ENCODE measurements at regions not wholly inside any gene's neighbourhood (a gene's known extent, or its start where the extent isn't known, plus 50 kb on each side); places are given as distances from the start of the nearest gene placed in this dataset.
A peak's percentile ranks its signal among the peaks of the same experiment; 100 is the strongest.
"Not testable (repeated sequence)": the region's sequence is repeated elsewhere in the genome, so short reads cannot be mapped to it uniquely, and the experiment has no call there.

GRCh38 chr9:129561594-129562281 lies 59.2 kb downstream of the C9orf50 start:
- peak; percentile 16 for ATAC-seq

- no peak for ATAC-seq
Measured at GRCh38 chr9:129560881-129561306, 60.0 kb downstream of the C9orf50 start.

GRCh38 chr9:129559506-129559881 lies 61.4 kb downstream of the C9orf50 start:
- ATAC-seq = no peak

GRCh38 chr9:129558551-129559505 lies 62.1 kb downstream of the C9orf50 start:
- ATAC-seq = no peak

GRCh38 chr9:129558063-129558550 lies 62.8 kb downstream of the C9orf50 start:
- ATAC-seq = no peak

- ATAC-seq = no peak
Measured at GRCh38 chr9:129557192-129558036, 63.5 kb downstream of the C9orf50 start.

GRCh38 chr9:129556491-129557191 lies 64.3 kb downstream of the C9orf50 start:
- no peak for ATAC-seq

DNA sequence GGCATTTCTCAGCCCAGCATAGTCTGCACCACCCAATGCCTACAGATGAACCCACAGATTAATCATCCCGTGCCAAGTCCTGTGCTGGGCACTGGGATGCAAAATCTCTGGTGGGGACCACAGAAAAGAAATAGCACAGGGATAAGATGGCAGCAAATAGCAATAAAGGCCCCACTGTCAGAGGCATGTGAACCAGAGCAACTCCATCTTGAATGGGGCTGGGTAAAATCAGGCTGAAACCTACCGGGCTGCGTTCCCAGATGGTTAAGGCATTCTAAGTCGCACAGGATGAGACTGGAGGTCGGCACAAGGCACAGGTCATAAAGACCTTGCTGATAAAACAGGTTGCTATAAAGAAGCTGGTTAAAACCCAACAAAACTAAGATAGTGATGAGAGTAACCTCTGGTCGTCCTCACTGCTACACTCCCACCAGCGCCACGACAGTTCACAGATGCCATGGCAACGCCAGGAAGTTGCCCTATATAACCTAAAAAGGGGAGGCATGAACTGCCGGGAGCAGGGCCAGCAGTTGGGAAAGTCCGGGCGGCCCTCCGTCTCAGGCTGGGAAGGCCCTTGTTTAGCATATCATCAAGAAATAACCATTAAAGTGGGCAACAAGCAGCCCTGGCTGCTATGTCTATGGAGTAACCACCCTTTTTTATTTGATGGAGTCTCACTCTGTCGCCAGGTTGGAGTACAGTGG lies 65.2 kb downstream of the C9orf50 start:
- ATAC-seq = no peak

DNA sequence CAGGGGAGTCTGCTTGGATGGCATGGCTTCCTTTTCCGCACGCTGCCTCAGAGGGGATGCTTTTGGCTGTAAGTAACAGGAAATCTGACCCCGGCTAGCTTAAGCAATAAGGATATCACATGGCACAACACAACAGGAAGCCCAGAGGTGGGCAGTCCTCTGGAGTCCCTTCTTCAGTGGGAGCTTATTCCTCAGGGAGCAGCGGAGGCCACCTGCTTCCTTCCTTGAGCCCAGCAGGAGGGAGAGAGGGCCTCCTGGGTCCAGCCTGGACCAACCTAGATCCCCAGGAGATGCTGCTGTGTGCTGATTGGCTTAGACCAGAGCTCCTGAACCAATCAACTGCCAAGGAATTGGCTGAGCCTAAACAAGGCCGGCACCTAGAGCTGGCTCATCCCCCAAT lies 66.3 kb downstream of the C9orf50 start:
- ATAC-seq = no peak

DNA sequence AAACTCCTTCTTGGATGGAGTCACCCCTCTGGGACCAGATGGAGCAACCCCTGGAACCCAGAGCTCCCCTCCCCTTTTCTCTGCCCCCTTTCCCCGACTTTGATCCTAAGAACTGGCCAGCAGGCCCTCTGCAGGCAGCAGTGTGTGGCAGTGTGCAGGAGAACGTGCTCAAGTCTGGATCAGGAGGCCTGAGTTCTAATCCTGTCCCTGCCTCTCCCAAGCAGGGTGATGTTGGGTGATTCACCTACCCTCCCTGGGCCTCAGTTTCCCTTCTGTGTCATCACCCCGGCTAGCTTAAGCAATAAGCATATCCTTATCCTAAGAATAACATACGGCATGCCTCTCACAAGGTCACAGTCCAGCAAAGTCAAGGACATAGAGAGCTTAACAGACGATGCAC lies 67.6 kb downstream of the C9orf50 start:
- ATAC-seq = no peak

- ATAC-seq = no peak
Measured at GRCh38 chr9:129552064-129552463, 68.8 kb downstream of the C9orf50 start.

GRCh38 chr9:129551393-129551973 lies 69.4 kb downstream of the C9orf50 start:
- ATAC-seq = no peak

DNA sequence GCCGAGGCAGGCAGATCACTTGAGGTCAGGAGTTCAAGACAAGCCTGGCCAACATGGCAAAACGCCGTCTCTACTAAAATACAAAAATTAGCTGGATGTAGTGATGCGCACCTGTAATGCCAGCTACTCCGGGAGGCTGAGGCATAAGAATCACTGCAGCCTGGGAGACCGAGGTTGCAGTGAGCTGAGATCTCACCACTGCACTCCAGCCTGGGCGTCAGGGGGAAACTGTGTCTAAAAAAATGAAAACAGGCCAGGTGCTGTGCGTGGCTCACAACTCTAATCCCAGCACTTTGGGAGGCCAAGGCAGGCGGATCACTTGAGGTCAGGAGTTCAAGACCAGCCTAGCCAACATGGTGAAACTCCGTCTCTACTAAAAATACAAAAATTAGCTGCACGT lies 69.9 kb downstream of the C9orf50 start:
- ATAC-seq = not testable (repeated sequence)

- peak; percentile 60 for ATAC-seq
Measured at GRCh38 chr9:129550199-129550839, 70.6 kb downstream of the C9orf50 start.

- peak; percentile 40 for ATAC-seq
Measured at GRCh38 chr9:129549684-129550083, 71.2 kb downstream of the C9orf50 start.

DNA sequence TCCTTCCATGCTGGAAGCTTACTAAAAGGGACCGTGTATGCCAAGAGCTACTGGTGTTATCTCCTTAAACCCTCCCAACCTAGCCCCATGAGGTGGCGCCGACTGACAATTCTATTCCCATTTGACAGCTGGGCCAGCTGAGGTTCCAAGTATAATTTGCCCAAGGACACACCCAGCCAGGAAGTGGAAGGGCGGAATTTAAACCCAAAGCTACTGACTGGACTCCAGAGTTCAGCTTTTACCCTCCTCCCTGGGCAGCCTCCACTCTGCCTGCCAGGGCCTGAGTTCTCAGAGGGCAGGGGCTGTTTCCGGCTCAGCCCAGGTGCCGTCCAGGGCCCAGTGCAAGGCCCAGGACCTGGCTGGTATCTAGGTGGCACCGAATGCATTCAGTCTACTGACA lies 71.8 kb downstream of the C9orf50 start:
- ATAC-seq = no peak

- ATAC-seq = no peak
Measured at GRCh38 chr9:129548571-129549135, 72.2 kb downstream of the C9orf50 start.

- peak; percentile 5 for ATAC-seq
Measured at GRCh38 chr9:129547869-129548570, 72.9 kb downstream of the C9orf50 start.

GRCh38 chr9:129547063-129547462 lies 73.8 kb downstream of the C9orf50 start:
- no peak for ATAC-seq
